Ishikawa (cell line): ENCODE measurements at regions not wholly inside any gene's neighbourhood (a gene's known extent, or its start where the extent isn't known, plus 50 kb on each side); places are given as distances from the start of the nearest gene placed in this dataset.

Experiments
- CEBPB ChIP-seq: IDR thresholded peaks from 2 replicates; pipeline ENCODE4 v1.6.1; 2012
- MAX ChIP-seq: IDR thresholded peaks from 2 replicates; pipeline ENCODE4 v1.6.1; 2012
- TAF1 ChIP-seq: IDR thresholded peaks from 2 replicates; pipeline ENCODE4 v1.6.1; 2012; ENCODE audit warnings: low read depth, mild to moderate bottlenecking
- ZBTB7A ChIP-seq: IDR thresholded peaks from 2 replicates; pipeline ENCODE4 v1.6.1; 2012; ENCODE audit warnings: low read depth

- TF ChIP-seq ZBTB7A = no peak
- TF ChIP-seq TAF1 = no peak
- TF ChIP-seq CEBPB = no peak
- no peak for TF ChIP-seq MAX
Observed at GRCh38 chr12:113659416-113659815, 187.7 kb upstream of the LHX5 start.
